ENCODE measurements at regions not wholly inside any gene's neighbourhood (a gene's known extent, or its start where the extent isn't known, plus 50 kb on each side); places are given as distances from the start of the nearest gene placed in this dataset.

GRCh38 chr14:22233377-22233776 lies 355.6 kb downstream of the DAD1 start:
- intact Hi-C loops (cut with DNase I; ENCODE audit: low total_unique reads) (no loop called here), in situ Hi-C loops (cut with MboI; ENCODE audit: low pct_ligation_motif_present in 1 of 4, low pct_unique_long_range_greater_than_20kb in 1 of 4, low sequenced_read_pairs in 3 of 4) (no loop called here)
- no peak overlapping the region for H3K4me3 ChIP-seq
- H3K27ac ChIP-seq, result no peak overlapping the region
- no peak for TF ChIP-seq EP300 (IDR thresholded peaks at IDR 0.05; ENCODE audit: low read depth)
- TF ChIP-seq POLR2AphosphoS5 (IDR thresholded peaks at IDR 0.05), result no peak
- no peak for TF ChIP-seq CTCF (IDR thresholded peaks at IDR 0.05)
- no peak for TF ChIP-seq POLR2A (IDR thresholded peaks at IDR 0.05)
- no peak for DNase-seq
- H3K9me3 ChIP-seq, result no peaks in the 10 kb centered on the region
- H3K36me3 ChIP-seq, result no peaks in the 10 kb centered on the region
- H3K4me1 ChIP-seq, result no peaks in the 10 kb centered on the region
- no peaks in the 10 kb centered on the region for H3K27me3 ChIP-seq

- Histone ChIP-seq H3K27me3 (no peaks in the 10 kb centered on the region), H3K27ac (no peak overlapping the region), H3K9me3 (no peaks in the 10 kb centered on the region), H3K36me3 (no peaks in the 10 kb centered on the region), H3K4me3 (no peak overlapping the region), H3K4me1 (no peaks in the 10 kb centered on the region)
- no peak for DNase-seq
- TF ChIP-seq EP300 (IDR thresholded peaks at IDR 0.05; ENCODE audit: low read depth) (no peak), CTCF (IDR thresholded peaks at IDR 0.05) (no peak), POLR2AphosphoS5 (IDR thresholded peaks at IDR 0.05) (no peak), POLR2A (IDR thresholded peaks at IDR 0.05) (no peak)
- 49 to 88% methylated on average over 2 of the region's 2 CpGs for WGBS, 2 donors (ENCODE audit: low coverage in 1 of 2)
- intact Hi-C loops (cut with DNase I; ENCODE audit: low total_unique reads), result no loop called here
- in situ Hi-C loops (cut with MboI; ENCODE audit: low pct_ligation_motif_present in 1 of 4, low pct_unique_long_range_greater_than_20kb in 1 of 4, low sequenced_read_pairs in 3 of 4), result no loop called here
Observed at GRCh38 chr14:22232933-22233332, 356.1 kb downstream of the DAD1 start.

GRCh38 chr14:22232486-22232885 lies 356.5 kb downstream of the DAD1 start:
- H3K27me3 ChIP-seq, result no peaks in the 10 kb centered on the region
- no peak overlapping the region for H3K27ac ChIP-seq
- H3K4me3 ChIP-seq, result no peak overlapping the region
- in situ Hi-C loops (cut with MboI; ENCODE audit: low pct_ligation_motif_present in 1 of 4, low pct_unique_long_range_greater_than_20kb in 1 of 4, low sequenced_read_pairs in 3 of 4), result no loop called here
- DNase-seq, result no peak
- TF ChIP-seq CTCF (IDR thresholded peaks at IDR 0.05) (no peak), EP300 (IDR thresholded peaks at IDR 0.05; ENCODE audit: low read depth) (no peak), POLR2AphosphoS5 (IDR thresholded peaks at IDR 0.05) (no peak), POLR2A (IDR thresholded peaks at IDR 0.05) (no peak)
- intact Hi-C loops (cut with DNase I; ENCODE audit: low total_unique reads), result no loop called here
- H3K4me1 ChIP-seq, result no peaks in the 10 kb centered on the region
- H3K9me3 ChIP-seq, result no peaks in the 10 kb centered on the region
- no peaks in the 10 kb centered on the region for H3K36me3 ChIP-seq

GRCh38 chr14:22231018-22231417 lies 358.0 kb downstream of the DAD1 start:
- Histone ChIP-seq H3K27me3 (no peaks in the 10 kb centered on the region), H3K4me1 (no peaks in the 10 kb centered on the region), H3K36me3 (no peaks in the 10 kb centered on the region), H3K9me3 (no peaks in the 10 kb centered on the region), H3K4me3 (no peak overlapping the region), H3K27ac (no peak overlapping the region)
- intact Hi-C loops (cut with DNase I; ENCODE audit: low total_unique reads), result no loop called here
- TF ChIP-seq EP300 (IDR thresholded peaks at IDR 0.05; ENCODE audit: low read depth) (no peak), POLR2AphosphoS5 (IDR thresholded peaks at IDR 0.05) (no peak), POLR2A (IDR thresholded peaks at IDR 0.05) (no peak), CTCF (IDR thresholded peaks at IDR 0.05) (no peak)
- 78% methylated on average over 1 of the region's 1 CpG; no CpG with 5 or more reads in 1 of the 2 donors for WGBS, 2 donors (ENCODE audit: low coverage in 1 of 2)
- in situ Hi-C loops (cut with MboI; ENCODE audit: low pct_ligation_motif_present in 1 of 4, low pct_unique_long_range_greater_than_20kb in 1 of 4, low sequenced_read_pairs in 3 of 4), result no loop called here
- DNase-seq, result no peak
